B cell (primary cell): ENCODE measurements at regions not wholly inside any gene's neighbourhood (a gene's known extent, or its start where the extent isn't known, plus 50 kb on each side); places are given as distances from the start of the nearest gene placed in this dataset.

Experiments
- ATAC-seq: fragments of 200-7000 bp; cut with Tn5 transposase; one replicate; pipeline ENCODE4 v1.10.0; 2021; ENCODE audit warnings: low read depth, mild to moderate bottlenecking, moderate number of reproducible peaks, moderate library complexity
- CTCF ChIA-PET: fragments of 350-600 bp; sonication (Branson Sonifier 250); formaldehyde crosslinking; loops from one replicate; lab custom pipeline; 2021; ENCODE audit warnings: antibody characterized with exemption, inconsistent platforms; lab: Charles Lee
- POLR2A ChIA-PET: fragments of 350-600 bp; sonication (Branson Sonifier 250); formaldehyde crosslinking; loops from one replicate; lab custom pipeline; 2021; ENCODE audit warnings: antibody characterized with exemption; lab: Charles Lee
- DNase-seq: peaks from one replicate; pipeline ENCODE4 v3.0.0; 2013
- H2AFZ ChIP-seq: 2 replicates; pipeline ENCODE4 v1.6.1; 2012; ENCODE audit warnings: mild to moderate bottlenecking, low read depth, low read length; ENCODE audit not compliant: insufficient read depth, poor library complexity, severe bottlenecking
- H3K27ac ChIP-seq, 2 donors: 1 replicate in 1 of 2; 2 replicates in 1 of 2; pipeline ENCODE4 v1.5.1; 2012 to 2013; ENCODE audit warnings: low read length in 2 of 2, mild to moderate bottlenecking in 2 of 2, moderate library complexity in 1 of 2
- H3K27me3 ChIP-seq, 4 experiments: fragments of 200-600 bp in 1 of 4; sonication (generic) in 1 of 4; replicated peaks in 1 of 4; 1 replicate in 2 of 4; 2 replicates in 2 of 4; pipeline versions ENCODE4 v1.6.1 to v1.7.0; 2013 to 2016; ENCODE audit warnings: low read length in 3 of 4, mild to moderate bottlenecking in 2 of 4, mixed read lengths in 1 of 4, moderate library complexity in 1 of 4; ENCODE audit not compliant: insufficient read depth in 4 of 4, control insufficient read depth in 3 of 4; ENCODE audit errors: control extremely low read depth in 1 of 4
- H3K36me3 ChIP-seq, 2 experiments: replicated peaks in 1 of 2; 1 replicate in 1 of 2; 2 replicates in 1 of 2; pipeline versions ENCODE4 v1.6.1 to v1.7.1; 2013; ENCODE audit warnings: low read length in 1 of 2; ENCODE audit not compliant: insufficient read depth in 2 of 2, control insufficient read depth in 1 of 2; ENCODE audit errors: control extremely low read depth in 1 of 2, extremely low read depth in 1 of 2
- H3K4me1 ChIP-seq, 2 donors: fragments of 200-600 bp in 1 of 2; sonication (generic) in 1 of 2; 1 replicate in 1 of 2; 2 replicates in 1 of 2; pipeline versions ENCODE4 v1.5.1 to v1.6.1; 2013 to 2017; ENCODE audit warnings: low read length in 2 of 2; ENCODE audit not compliant: control insufficient read depth in 2 of 2, insufficient read depth in 2 of 2
- H3K4me2 ChIP-seq: replicated peaks from 2 replicates; pipeline ENCODE3; 2012; ENCODE audit warnings: mild to moderate bottlenecking, low read depth, low read length; ENCODE audit not compliant: poor library complexity, severe bottlenecking
- H3K4me3 ChIP-seq, 5 experiments: fragments of 200-600 bp in 1 of 5; sonication (generic) in 1 of 5; 1 replicate in 3 of 5; 2 replicates in 2 of 5; pipeline versions ENCODE4 v1.5.1 to v1.7.0; 2011 to 2016; ENCODE audit warnings: low read length in 4 of 5, mild to moderate bottlenecking in 4 of 5, low read depth in 2 of 5, control low read depth in 1 of 5, moderate library complexity in 1 of 5; ENCODE audit not compliant: insufficient read depth in 1 of 5; ENCODE audit errors: control extremely low read depth in 1 of 5, extremely low read depth in 1 of 5
- H3K79me2 ChIP-seq: fragments of 200-600 bp; sonication (generic); one replicate; pipeline ENCODE4 v1.6.0; 2016; ENCODE audit warnings: low read length; ENCODE audit not compliant: control insufficient read depth, insufficient read depth
- H3K9ac ChIP-seq: fragments of 200-600 bp; sonication (generic); 2 replicates; pipeline ENCODE4 v1.6.1; 2017; ENCODE audit warnings: mild to moderate bottlenecking, low read length, moderate library complexity
- H3K9me3 ChIP-seq, 3 donors: one replicate each; pipeline versions ENCODE4 v1.6.1 to v1.7.1; 2013; ENCODE audit warnings: low read length in 2 of 3; ENCODE audit not compliant: control insufficient read depth in 2 of 3, insufficient read depth in 1 of 3; ENCODE audit errors: control extremely low read depth in 1 of 3
- H4K20me1 ChIP-seq: 2 replicates; pipeline ENCODE4 v1.6.0; 2012; ENCODE audit warnings: mild to moderate bottlenecking, low read length; ENCODE audit not compliant: insufficient read depth, control insufficient read depth, poor library complexity, severe bottlenecking
- H3K27ac Mint-ChIP-seq: one replicate; pipeline ENCODE4 v1.8.0; 2021; ENCODE audit warnings: mixed read lengths
- H3K27me3 Mint-ChIP-seq: one replicate; pipeline ENCODE4 v1.8.0; 2021; ENCODE audit warnings: mixed read lengths
- H3K4me1 Mint-ChIP-seq: one replicate; pipeline ENCODE4 v1.8.0; 2021; ENCODE audit warnings: mixed read lengths
- H3K4me3 Mint-ChIP-seq: one replicate; pipeline ENCODE4 v1.8.0; 2021; ENCODE audit warnings: mixed read lengths
- H3K9me3 Mint-ChIP-seq: one replicate; pipeline ENCODE4 v1.8.0; 2022; ENCODE audit warnings: mixed read lengths; ENCODE audit not compliant: insufficient read depth
- CTCF ChIP-seq: fragments of 200-600 bp; IDR thresholded peaks from one replicate; pipeline ENCODE4 v1.8.0; 2022; ENCODE audit warnings: antibody characterized with exemption, mild to moderate bottlenecking
- EZH2 ChIP-seq: IDR thresholded peaks from 2 replicates; pipeline ENCODE4 v1.6.1; 2012; ENCODE audit warnings: borderline replicate concordance, low read depth, mild to moderate bottlenecking, moderate library complexity, low read length; ENCODE audit not compliant: insufficient read depth, poor library complexity, severe bottlenecking
- WGBS: methylation state at CpG from one replicate; pipeline ENCODE4 v1.1.5; 2013; ENCODE audit warnings: missing lambda C conversion rate; ENCODE audit not compliant: insufficient coverage; 5-methylcytosine and 5-hydroxymethylcytosine counted together
- intact Hi-C: fragments of 100-400 bp; cut with micrococcal nuclease; formaldehyde crosslinking; loops from one replicate; pipeline ENCODE4 v1.10.0; 2022

GRCh38 chr9:38146844-38147243 is 77.8 kb upstream of the SHB start:
- ATAC-seq, result no peak
- Mint-ChIP-seq H3K4me3 (no peak overlapping the region), H3K27ac (no peak overlapping the region)

GRCh38 chr9:38145526-38146053 is 76.6 kb upstream of the SHB start:
- DNase-seq (no peak), ATAC-seq (no peak)
- Mint-ChIP-seq H3K4me3 (no peak overlapping the region), H3K27me3 (peaks cover 49% of the 10 kb centered on the region), H3K9me3 (peaks cover 2% of the 10 kb centered on the region), H3K27ac (no peak overlapping the region), H3K4me1 (no peaks in the 10 kb centered on the region)
- H3K9ac ChIP-seq, result no peak overlapping the region
- H3K27me3 ChIP-seq, result peaks cover 0 to 3% (median 0%) of the 10 kb centered on the region in 4 experiments
- intact Hi-C loops, result no loop called here
- no peaks in the 10 kb centered on the region for H3K79me2 ChIP-seq
- H3K27ac ChIP-seq, result no peak overlapping the region
- no peak overlapping the region for H2AFZ ChIP-seq
- H4K20me1 ChIP-seq, result no peaks in the 10 kb centered on the region
- no peaks in the 10 kb centered on the region for H3K4me1 ChIP-seq
- TF ChIP-seq EZH2, result no peak
- TF ChIP-seq CTCF, result no peak
- ChIA-PET CTCF (interaction anchor here (1.2 kb wide), 1 partner anchor 16 kb away, joined by 3 read pairs; no protein-coding TSS in a partner anchor), POLR2A (no interaction called here)
- H3K4me3 ChIP-seq, result no peak overlapping the region
- H3K36me3 ChIP-seq, result no peaks in the 10 kb centered on the region
- H3K9me3 ChIP-seq, result peaks cover 0 to 13% (median 0%) of the 10 kb centered on the region in 3 donors
- H3K4me2 ChIP-seq, result no peak overlapping the region
- 97% methylated on average over 4 of the region's 6 CpGs for WGBS

More at GRCh38 chr9:38146844-38147243, 77.8 kb upstream of the SHB start:
- H3K4me3 ChIP-seq, result no peak overlapping the region
- CTCF ChIA-PET, result interaction anchor here (1.2 kb wide), 1 partner anchor 15 kb away, joined by 3 read pairs; no protein-coding TSS in a partner anchor
- peaks cover 0 to 13% (median 0%) of the 10 kb centered on the region in 3 donors for H3K9me3 ChIP-seq
- no peak overlapping the region for H3K27ac ChIP-seq
- Mint-ChIP-seq H3K4me1 (no peaks in the 10 kb centered on the region), H3K9me3 (peaks cover 2% of the 10 kb centered on the region), H3K27me3 (peaks cover 39% of the 10 kb centered on the region)
- no peaks in the 10 kb centered on the region for H3K4me1 ChIP-seq
- POLR2A ChIA-PET, result no interaction called here
- no peak for DNase-seq
- H3K36me3 ChIP-seq, result no peaks in the 10 kb centered on the region
- H3K4me2 ChIP-seq, result no peak overlapping the region
- H3K9ac ChIP-seq, result no peak overlapping the region
- H3K27me3 ChIP-seq, result peaks cover 0 to 3% (median 0%) of the 10 kb centered on the region in 4 experiments
- intact Hi-C loops, result no loop called here
- 92% methylated on average over 8 of the region's 8 CpGs for WGBS
- TF ChIP-seq CTCF (no peak), EZH2 (no peak)
- no peaks in the 10 kb centered on the region for H4K20me1 ChIP-seq
- H3K79me2 ChIP-seq, result no peaks in the 10 kb centered on the region
- no peak overlapping the region for H2AFZ ChIP-seq
